GM12874 (cell line): ENCODE measurements at regions not wholly inside any gene's neighbourhood (a gene's known extent, or its start where the extent isn't known, plus 50 kb on each side); places are given as distances from the start of the nearest gene placed in this dataset.

ENCODE experiments used
- CTCF ChIP-seq: IDR thresholded peaks from 2 replicates; pipeline ENCODE4 v1.5.1; 2011; ENCODE audit warnings: low read depth, mild to moderate bottlenecking, control low read depth, low read length, moderate library complexity; ENCODE audit not compliant: insufficient read depth

GRCh38 chr6:113397236-113397635 lies 459.9 kb upstream of the MARCKS start:
- no peak for TF ChIP-seq CTCF

- no peak for TF ChIP-seq CTCF
Measured at GRCh38 chr6:113401231-113401630, 455.9 kb upstream of the MARCKS start.

- no peak for TF ChIP-seq CTCF
Measured at GRCh38 chr6:113402544-113402943, 454.6 kb upstream of the MARCKS start.

GRCh38 chr6:113403966-113404595 lies 453.1 kb upstream of the MARCKS start:
- TF ChIP-seq CTCF = no peak

- no peak for TF ChIP-seq CTCF
Measured at GRCh38 chr6:113405326-113406047, 451.7 kb upstream of the MARCKS start.

GRCh38 chr6:113406048-113406695 lies 451.0 kb upstream of the MARCKS start:
- no peak for TF ChIP-seq CTCF

GRCh38 chr6:113411011-113411410 lies 446.1 kb upstream of the MARCKS start:
- no peak for TF ChIP-seq CTCF
